Fibroblast of lung (primary cell): ENCODE measurements at regions not wholly inside any gene's neighbourhood (a gene's known extent, or its start where the extent isn't known, plus 50 kb on each side); places are given as distances from the start of the nearest gene placed in this dataset.

Experiments used
- DNase-seq, 2 donors: peaks; one replicate each; pipeline versions ENCODE4 v3.0.0 to v3.0.0-alpha.2; 2010; ENCODE audit warnings: low read depth in 2 of 2
- H2AFZ ChIP-seq: 2 replicates; pipeline ENCODE4 v1.5.1; 2012; ENCODE audit warnings: low read length, control low read depth, inconsistent platforms
- H3K27ac ChIP-seq: 2 replicates; pipeline ENCODE4 v1.5.1; 2011; ENCODE audit warnings: low read length, control low read depth; ENCODE audit not compliant: insufficient read depth
- H3K27me3 ChIP-seq: 2 replicates; pipeline ENCODE4 v1.5.1; 2011; ENCODE audit warnings: mild to moderate bottlenecking, low read length; ENCODE audit not compliant: control insufficient read depth, insufficient read depth
- H3K36me3 ChIP-seq: 2 replicates; pipeline ENCODE4 v1.5.1; 2011; ENCODE audit warnings: low read length; ENCODE audit not compliant: control insufficient read depth, insufficient read depth
- H3K4me1 ChIP-seq: 2 replicates; pipeline ENCODE4 v1.5.1; 2011; ENCODE audit warnings: low read length; ENCODE audit not compliant: control insufficient read depth, insufficient read depth; ENCODE audit errors: extremely low read depth
- H3K4me2 ChIP-seq: 2 replicates; pipeline ENCODE4 v1.5.1; 2011; ENCODE audit warnings: low read length, control low read depth; ENCODE audit not compliant: insufficient read depth; ENCODE audit errors: extremely low read depth
- H3K4me3 ChIP-seq, 4 experiments: fragments of 200-600 bp in 1 of 4; sonication (generic) in 1 of 4; replicated peaks in 1 of 4; 2 replicates each; pipeline ENCODE4 v1.5.1; 2011 to 2016; ENCODE audit warnings: low read length in 4 of 4, low read depth in 3 of 4, mild to moderate bottlenecking in 3 of 4, control low read depth in 2 of 4, inconsistent platforms in 1 of 4, mixed read lengths in 1 of 4; ENCODE audit not compliant: insufficient read depth in 1 of 4; ENCODE audit errors: control extremely low read depth in 1 of 4
- H3K79me2 ChIP-seq: 2 replicates; pipeline ENCODE4 v1.5.1; 2012; ENCODE audit warnings: mild to moderate bottlenecking, low read length, inconsistent platforms; ENCODE audit not compliant: control insufficient read depth, insufficient read depth
- H3K9ac ChIP-seq: 2 replicates; pipeline ENCODE4 v1.5.1; 2011; ENCODE audit warnings: mild to moderate bottlenecking, low read length, control low read depth; ENCODE audit not compliant: insufficient read depth
- H3K9me3 ChIP-seq: 2 replicates; pipeline ENCODE4 v1.5.1; 2012; ENCODE audit warnings: low read depth, low read length; ENCODE audit not compliant: control insufficient read depth, insufficient read depth
- H4K20me1 ChIP-seq: 2 replicates; pipeline ENCODE4 v1.5.1; 2011; ENCODE audit warnings: low read length; ENCODE audit not compliant: control insufficient read depth, insufficient read depth; ENCODE audit errors: extremely low read depth
- CTCF ChIP-seq, 2 donors: IDR thresholded peaks in 1 of 2; conservative IDR thresholded peaks in 1 of 2; 1 replicate in 1 of 2; 2 replicates in 1 of 2; pipeline ENCODE4 v1.5.1; 2011 to 2012; ENCODE audit warnings: low read length in 2 of 2, control low read depth in 1 of 2, inconsistent platforms in 1 of 2, low read depth in 1 of 2, mild to moderate bottlenecking in 1 of 2
- EZH2 ChIP-seq: IDR thresholded peaks from 2 replicates; pipeline ENCODE4 v1.5.1; 2012; ENCODE audit warnings: low read length, control low read depth, mild to moderate bottlenecking; ENCODE audit errors: missing control alignments

- DNase-seq = no peak
- H3K4me2 ChIP-seq = no peak overlapping the region
- no peak overlapping the region for H3K9ac ChIP-seq
- H3K36me3 ChIP-seq = no peaks in the 10 kb centered on the region
- H3K4me1 ChIP-seq = no peaks in the 10 kb centered on the region
- TF ChIP-seq EZH2 (no peak), CTCF (conservative IDR thresholded peaks at IDR 0.05 in 1 of 2, IDR thresholded peaks at IDR 0.05 in 1 of 2; ENCODE audit: low read depth in 1 of 2, low read length in 2 of 2) (no peak)
- no peak overlapping the region for H3K27ac ChIP-seq
- H3K79me2 ChIP-seq = no peaks in the 10 kb centered on the region
- no peak overlapping the region for H3K4me3 ChIP-seq
- no peaks in the 10 kb centered on the region for H4K20me1 ChIP-seq
- no peak overlapping the region for H2AFZ ChIP-seq
- no peaks in the 10 kb centered on the region for H3K27me3 ChIP-seq
- no peaks in the 10 kb centered on the region for H3K9me3 ChIP-seq
Measured at GRCh38 chr20:63084563-63084927, 77.8 kb upstream of the BHLHE23 start.

GRCh38 chr20:63083831-63084562, 77.2 kb upstream of the BHLHE23 start:
- H3K27me3 ChIP-seq = no peaks in the 10 kb centered on the region
- TF ChIP-seq CTCF (conservative IDR thresholded peaks at IDR 0.05 in 1 of 2, IDR thresholded peaks at IDR 0.05 in 1 of 2; ENCODE audit: low read depth in 1 of 2, low read length in 2 of 2) (no peak), EZH2 (no peak)
- no peak overlapping the region for H3K4me3 ChIP-seq
- no peaks in the 10 kb centered on the region for H4K20me1 ChIP-seq
- H3K9me3 ChIP-seq = no peaks in the 10 kb centered on the region
- DNase-seq = no peak
- no peaks in the 10 kb centered on the region for H3K4me1 ChIP-seq
- H3K79me2 ChIP-seq = no peaks in the 10 kb centered on the region
- H3K36me3 ChIP-seq = no peaks in the 10 kb centered on the region
- no peak overlapping the region for H3K4me2 ChIP-seq
- no peak overlapping the region for H3K9ac ChIP-seq
- H3K27ac ChIP-seq = no peak overlapping the region
- no peak overlapping the region for H2AFZ ChIP-seq

- H3K79me2 ChIP-seq = no peaks in the 10 kb centered on the region
- no peak overlapping the region for H3K9ac ChIP-seq
- H3K36me3 ChIP-seq = no peaks in the 10 kb centered on the region
- TF ChIP-seq EZH2 (no peak), CTCF (conservative IDR thresholded peaks at IDR 0.05 in 1 of 2, IDR thresholded peaks at IDR 0.05 in 1 of 2; ENCODE audit: low read depth in 1 of 2, low read length in 2 of 2) (no peak)
- H2AFZ ChIP-seq = no peak overlapping the region
- no peak overlapping the region for H3K4me3 ChIP-seq
- no peaks in the 10 kb centered on the region for H3K27me3 ChIP-seq
- H3K27ac ChIP-seq = no peak overlapping the region
- no peaks in the 10 kb centered on the region for H4K20me1 ChIP-seq
- no peaks in the 10 kb centered on the region for H3K4me1 ChIP-seq
- no peak for DNase-seq
- no peaks in the 10 kb centered on the region for H3K9me3 ChIP-seq
- no peak overlapping the region for H3K4me2 ChIP-seq
Measured at GRCh38 chr20:63082939-63083735, 76.4 kb upstream of the BHLHE23 start.
